DND-41 (cell line): ENCODE measurements at regions not wholly inside any gene's neighbourhood (a gene's known extent, or its start where the extent isn't known, plus 50 kb on each side); places are given as distances from the start of the nearest gene placed in this dataset.

Experiments
- ATAC-seq: fragments of 200-7000 bp; cut with Tn5 transposase; 3 replicates; pipeline ENCODE4 v1.9.1; 2021; ENCODE audit warnings: low read depth; ENCODE audit not compliant: insufficient read depth
- DNase-seq: peaks from one replicate; pipeline ENCODE4 v3.0.0-alpha.2; 2020
- H2AFZ ChIP-seq: 2 replicates; pipeline ENCODE4 v1.6.0; 2012; ENCODE audit warnings: low read depth, low read length
- H3K27ac ChIP-seq: 2 replicates; pipeline ENCODE4 v1.5.1; 2012; ENCODE audit warnings: low read length, inconsistent platforms
- H3K27me3 ChIP-seq: fragments of 200-600 bp; sonication (generic); 2 replicates; pipeline ENCODE4 v1.6.0; 2012; ENCODE audit warnings: low read length, mild to moderate bottlenecking, inconsistent platforms; ENCODE audit not compliant: insufficient read depth, poor library complexity
- H3K36me3 ChIP-seq: 2 replicates; pipeline ENCODE4 v1.5.1; 2012; ENCODE audit warnings: low read length, inconsistent platforms; ENCODE audit not compliant: insufficient read depth
- H3K4me1 ChIP-seq: 2 replicates; pipeline ENCODE4 v1.5.1; 2012; ENCODE audit warnings: mild to moderate bottlenecking, low read length; ENCODE audit not compliant: insufficient read depth
- H3K4me2 ChIP-seq: 2 replicates; pipeline ENCODE4 v1.6.0; 2012; ENCODE audit warnings: mild to moderate bottlenecking, moderate library complexity, low read length, inconsistent platforms; ENCODE audit not compliant: insufficient read depth
- H3K4me3 ChIP-seq, 2 experiments: fragments of 200-600 bp in 1 of 2; shearing (Covaris generic) in 1 of 2; 2 replicates each; pipeline ENCODE4 v1.5.1; 2012 to 2016; ENCODE audit warnings: inconsistent platforms in 2 of 2, low read length in 2 of 2, mild to moderate bottlenecking in 2 of 2, low read depth in 1 of 2, moderate library complexity in 1 of 2
- H3K79me2 ChIP-seq: 2 replicates; pipeline ENCODE4 v1.6.0; 2012; ENCODE audit warnings: low read length, inconsistent platforms; ENCODE audit not compliant: insufficient read depth
- H3K9ac ChIP-seq: 2 replicates; pipeline ENCODE4 v1.6.0; 2012; ENCODE audit warnings: low read depth, mild to moderate bottlenecking, inconsistent platforms, low read length, moderate library complexity
- H3K9me3 ChIP-seq: 2 replicates; pipeline ENCODE4 v1.5.1; 2012; ENCODE audit warnings: low read length, moderate library complexity, mild to moderate bottlenecking, inconsistent platforms; ENCODE audit not compliant: insufficient read depth, severe bottlenecking
- H4K20me1 ChIP-seq: 2 replicates; pipeline ENCODE4 v1.6.0; 2012; ENCODE audit warnings: low read length; ENCODE audit not compliant: insufficient read depth
- CTCF ChIP-seq: IDR thresholded peaks from 2 replicates; pipeline ENCODE4 v1.5.1; 2012; ENCODE audit warnings: borderline replicate concordance, low read length, moderate library complexity, mild to moderate bottlenecking; ENCODE audit not compliant: poor library complexity, severe bottlenecking; ENCODE audit errors: extremely low read depth
- EZH2 ChIP-seq: IDR thresholded peaks from 3 replicates; pipeline ENCODE4 v1.6.1; 2012; ENCODE audit warnings: borderline replicate concordance, low read depth, mild to moderate bottlenecking, moderate library complexity, low read length, inconsistent platforms; ENCODE audit not compliant: severe bottlenecking

GRCh38 chr14:22489957-22490950 is 98.8 kb downstream of the DAD1 start:
- Histone ChIP-seq H2AFZ (no peak overlapping the region), H3K4me2 (no peak overlapping the region), H3K9me3 (no peaks in the 10 kb centered on the region), H3K36me3 (no peaks in the 10 kb centered on the region), H3K4me1 (no peaks in the 10 kb centered on the region), H3K79me2 (no peaks in the 10 kb centered on the region), H3K27me3 (peaks cover 53% of the 10 kb centered on the region), H3K4me3 (no peak overlapping the region), H3K9ac (no peak overlapping the region), H4K20me1 (no peaks in the 10 kb centered on the region), H3K27ac (no peak overlapping the region)
- TF ChIP-seq EZH2 (no peak), CTCF (no peak)
- DNase-seq (no peak), ATAC-seq (no peak)

DNA sequence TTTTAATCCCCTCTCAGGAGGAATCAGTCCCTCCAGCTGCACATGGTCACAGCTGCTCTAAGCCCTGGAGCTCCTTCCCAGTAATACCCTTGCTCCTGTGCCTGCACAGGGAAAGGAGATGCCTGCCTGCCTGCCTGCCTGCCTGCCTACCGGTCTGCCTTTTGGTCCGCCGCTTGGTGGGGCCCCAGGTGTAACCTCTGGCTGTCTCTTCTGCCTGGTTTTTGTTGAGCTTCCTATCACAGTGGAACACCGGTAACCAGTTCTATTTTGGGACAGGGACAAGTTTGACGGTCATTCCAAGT is 99.8 kb downstream of the DAD1 start:
- H2AFZ ChIP-seq: no peak overlapping the region
- no peaks in the 10 kb centered on the region for H3K36me3 ChIP-seq
- no peak overlapping the region for H3K27ac ChIP-seq
- H4K20me1 ChIP-seq: no peaks in the 10 kb centered on the region
- no peak for DNase-seq
- no peak for TF ChIP-seq CTCF
- no peak for TF ChIP-seq EZH2
- no peak for ATAC-seq
- H3K4me2 ChIP-seq: no peak overlapping the region
- H3K4me3 ChIP-seq: no peak overlapping the region
- no peaks in the 10 kb centered on the region for H3K9me3 ChIP-seq
- H3K9ac ChIP-seq: no peak overlapping the region
- peaks cover 44% of the 10 kb centered on the region for H3K27me3 ChIP-seq
- H3K4me1 ChIP-seq: no peaks in the 10 kb centered on the region
- H3K79me2 ChIP-seq: no peaks in the 10 kb centered on the region

GRCh38 chr14:22488522-22489243 is 100.3 kb downstream of the DAD1 start:
- Histone ChIP-seq H2AFZ (no peak overlapping the region), H3K4me1 (no peaks in the 10 kb centered on the region), H3K27ac (no peak overlapping the region), H3K9ac (no peak overlapping the region), H3K9me3 (no peaks in the 10 kb centered on the region), H3K4me3 (no peak overlapping the region), H3K79me2 (no peaks in the 10 kb centered on the region), H4K20me1 (no peaks in the 10 kb centered on the region), H3K36me3 (no peaks in the 10 kb centered on the region), H3K27me3 (peaks cover 40% of the 10 kb centered on the region), H3K4me2 (no peak overlapping the region)
- ATAC-seq (no peak), DNase-seq (no peak)
- no peak for TF ChIP-seq CTCF
- TF ChIP-seq EZH2: no peak
